Activated CD8-positive, alpha-beta memory T cell treated with anti-CD3 and anti-CD28 coated beads, Interleukin-2, amount 50 U/mL, for 48 hours (primary cell): ENCODE measurements at regions not wholly inside any gene's neighbourhood (a gene's known extent, or its start where the extent isn't known, plus 50 kb on each side); places are given as distances from the start of the nearest gene placed in this dataset.

Experiments
- DNase-seq: peaks from one replicate; pipeline ENCODE4 v3.0.0-alpha.2; 2020

GRCh38 chr6:19427548-19427947 lies 409.6 kb upstream of the ID4 start:
- no peak for DNase-seq

- DNase-seq, result no peak
Observed at GRCh38 chr6:19432966-19433498, 404.1 kb upstream of the ID4 start.

GRCh38 chr6:19434065-19434464 lies 403.1 kb upstream of the ID4 start:
- no peak for DNase-seq

- no peak for DNase-seq
Observed at GRCh38 chr6:19435755-19436154, 401.4 kb upstream of the ID4 start.

- DNase-seq, result no peak
Observed at GRCh38 chr6:19438566-19439353, 398.4 kb upstream of the ID4 start.

- DNase-seq, result no peak
Observed at GRCh38 chr6:19440531-19440930, 396.6 kb upstream of the ID4 start.

- DNase-seq, result no peak
Observed at GRCh38 chr6:19443411-19443810, 393.8 kb upstream of the ID4 start.

GRCh38 chr6:19444041-19444440 lies 393.1 kb upstream of the ID4 start:
- DNase-seq, result no peak

GRCh38 chr6:19444481-19444880 lies 392.7 kb upstream of the ID4 start:
- DNase-seq, result no peak

GRCh38 chr6:19446570-19446969 lies 390.6 kb upstream of the ID4 start:
- DNase-seq, result no peak

- DNase-seq, result no peak
Observed at GRCh38 chr6:19450651-19451050, 386.5 kb upstream of the ID4 start.

GRCh38 chr6:19452495-19452894 lies 384.7 kb upstream of the ID4 start:
- DNase-seq, result no peak

- DNase-seq, result no peak
Observed at GRCh38 chr6:19454001-19454720, 383.0 kb upstream of the ID4 start.

GRCh38 chr6:19454721-19455392 lies 382.3 kb upstream of the ID4 start:
- DNase-seq, result no peak

- DNase-seq, result no peak
Observed at GRCh38 chr6:19463250-19463649, 373.9 kb upstream of the ID4 start.

GRCh38 chr6:19463925-19464324 lies 373.2 kb upstream of the ID4 start:
- DNase-seq, result no peak

GRCh38 chr6:19465256-19465655 lies 371.9 kb upstream of the ID4 start:
- DNase-seq, result no peak

GRCh38 chr6:19465760-19466159 lies 371.4 kb upstream of the ID4 start:
- DNase-seq, result no peak

GRCh38 chr6:19470333-19470732 lies 366.8 kb upstream of the ID4 start:
- no peak for DNase-seq

- DNase-seq, result no peak
Observed at GRCh38 chr6:19472153-19472552, 365.0 kb upstream of the ID4 start.

GRCh38 chr6:19472850-19473249 lies 364.3 kb upstream of the ID4 start:
- DNase-seq, result no peak

GRCh38 chr6:19477563-19477962 lies 359.6 kb upstream of the ID4 start:
- no peak for DNase-seq

GRCh38 chr6:19478273-19478672 lies 358.9 kb upstream of the ID4 start:
- no peak for DNase-seq

- DNase-seq, result no peak
Observed at GRCh38 chr6:19478992-19479391, 358.2 kb upstream of the ID4 start.
